Activated CD4-positive, alpha-beta T cell treated with anti-CD3 and anti-CD28 coated beads, Interleukin-2, Interleukin-6, amounts not matched to agents 100 ng/mL and 50 ng/mL, durations not matched to agents 16 hours and 8 hours (primary cell): ENCODE measurements at regions not wholly inside any gene's neighbourhood (a gene's known extent, or its start where the extent isn't known, plus 50 kb on each side); places are given as distances from the start of the nearest gene placed in this dataset.
"Not testable (repeated sequence)": the region's sequence is repeated elsewhere in the genome, so short reads cannot be mapped to it uniquely, and the experiment has no call there.

Experiments
- DNase-seq: peaks from one replicate; pipeline ENCODE4 v3.0.0-alpha.2; 2020

DNA sequence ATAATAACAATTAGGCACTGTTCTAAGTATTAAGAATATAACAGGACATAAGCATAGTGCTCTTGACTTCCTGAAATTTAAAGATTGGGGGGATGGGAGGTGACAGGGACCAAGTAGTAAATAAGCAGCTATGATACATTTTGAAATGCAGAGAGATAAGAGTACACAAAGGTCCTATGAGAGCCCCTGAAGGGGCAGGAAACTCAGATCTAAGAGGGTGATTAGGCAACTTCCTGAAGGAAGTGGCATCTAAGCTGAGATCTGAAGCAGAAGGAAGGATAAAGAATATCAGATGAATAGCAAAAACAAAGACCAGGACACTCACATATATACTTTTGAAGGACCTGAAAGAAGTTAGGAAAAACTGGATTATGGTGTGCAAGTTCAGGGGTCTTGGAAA is 415.2 kb upstream of the FRG2C start:
- DNase-seq = no peak

GRCh38 chr3:75254685-75255084 is 409.4 kb upstream of the FRG2C start:
- DNase-seq = no peak

GRCh38 chr3:75258825-75259683 is 405.1 kb upstream of the FRG2C start:
- DNase-seq = peak; percentile 13

DNA sequence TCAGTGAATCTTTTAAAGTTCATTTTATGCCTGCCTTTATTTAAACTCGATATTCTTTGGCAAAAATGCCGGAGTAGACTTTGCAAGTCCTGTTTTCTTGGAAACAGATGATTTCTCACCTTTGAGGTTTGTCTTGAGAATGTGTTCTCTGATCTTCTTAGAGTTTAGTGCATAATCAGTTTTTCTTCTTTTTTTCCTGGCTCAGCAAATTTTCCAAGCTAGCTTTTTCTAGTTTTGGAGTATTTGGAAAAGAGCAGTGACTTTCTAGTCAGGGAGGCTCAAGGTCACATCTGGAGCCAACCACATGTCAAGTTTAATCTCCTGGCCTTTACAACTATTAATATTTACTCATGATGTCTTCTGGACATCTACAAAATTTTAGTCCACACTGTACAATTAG is 403.2 kb upstream of the FRG2C start:
- DNase-seq = not testable (repeated sequence)

DNA sequence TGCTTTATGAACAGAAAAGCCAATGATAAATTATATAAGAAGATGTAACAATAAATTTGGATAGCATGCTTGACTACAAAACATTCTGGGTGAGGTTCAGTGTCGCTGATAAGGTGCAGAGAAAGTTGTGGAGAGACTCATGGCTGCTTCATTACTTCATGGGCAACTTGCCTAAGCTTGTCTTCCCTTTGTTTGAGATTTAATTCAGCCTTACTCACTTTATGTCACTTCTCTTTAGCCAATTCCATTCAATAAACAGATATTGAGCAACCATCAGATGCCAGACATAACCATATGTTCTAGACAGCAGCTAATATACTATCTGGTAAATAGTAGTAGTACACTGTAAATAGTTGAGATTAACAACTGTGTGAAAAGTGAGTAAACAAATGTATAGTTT is 401.5 kb upstream of the FRG2C start:
- DNase-seq = no peak

DNA sequence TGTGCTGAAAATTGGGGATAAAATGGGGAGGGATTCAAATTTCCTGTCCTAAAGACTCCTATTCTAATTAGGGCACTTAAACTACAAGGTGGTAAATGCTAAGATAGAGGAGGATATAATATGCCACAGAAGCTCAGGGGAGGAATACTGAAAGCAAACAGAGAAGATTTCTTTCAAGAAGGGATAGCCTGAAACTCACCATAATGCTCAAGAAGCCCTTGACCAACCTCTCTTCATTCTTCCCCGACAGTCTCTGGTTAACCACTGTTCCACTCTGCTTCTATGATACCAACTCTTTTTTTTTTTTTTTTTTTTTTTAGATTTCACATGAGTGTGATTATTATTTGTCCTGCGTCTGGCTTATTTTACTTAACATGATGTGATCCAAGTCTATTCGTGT is 398.2 kb upstream of the FRG2C start:
- DNase-seq = no peak

DNA sequence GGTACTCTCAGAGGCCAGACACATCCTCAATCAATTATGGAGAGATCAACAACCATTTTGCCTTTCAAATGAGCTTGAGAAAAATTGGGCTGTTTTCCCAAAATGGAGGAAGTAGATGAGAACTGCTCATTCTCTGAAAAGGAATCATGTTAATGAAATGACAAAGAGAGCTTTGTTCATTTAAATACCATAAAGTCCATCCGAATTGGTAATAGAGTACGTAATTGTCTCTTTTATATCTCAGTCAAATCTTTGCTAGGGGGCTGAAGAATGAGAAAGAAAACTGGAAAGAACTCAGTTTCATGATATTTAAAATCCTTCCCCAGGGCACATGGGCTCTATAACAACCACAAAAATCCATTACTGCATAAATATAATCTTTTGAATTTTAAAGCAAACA is 395.6 kb upstream of the FRG2C start:
- DNase-seq = not testable (repeated sequence)

- not testable (repeated sequence) for DNase-seq
Observed at GRCh38 chr3:75272237-75272636, 391.9 kb upstream of the FRG2C start.

DNA sequence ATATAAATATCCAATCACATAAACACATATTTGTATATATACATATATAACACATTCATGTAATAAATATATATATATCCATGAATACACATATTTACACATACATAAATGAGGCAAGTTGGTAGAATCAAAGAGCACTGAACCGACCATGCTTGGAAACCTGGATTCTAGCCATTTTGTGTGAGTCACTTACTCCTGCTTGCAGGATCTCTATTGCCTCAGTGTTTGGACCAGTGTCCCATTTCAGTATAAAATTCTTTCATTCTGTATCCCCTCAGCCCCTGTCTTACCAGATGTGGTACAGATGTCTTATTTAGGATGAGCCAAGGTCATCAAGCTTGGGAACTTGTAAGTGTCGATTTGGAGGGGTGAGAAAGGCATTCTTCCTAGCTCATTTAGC is 391.4 kb upstream of the FRG2C start:
- DNase-seq = no peak

- not testable (repeated sequence) for DNase-seq
Observed at GRCh38 chr3:75285531-75286148, 378.5 kb upstream of the FRG2C start.

- DNase-seq = not testable (repeated sequence)
Observed at GRCh38 chr3:75288972-75289574, 375.1 kb upstream of the FRG2C start.

DNA sequence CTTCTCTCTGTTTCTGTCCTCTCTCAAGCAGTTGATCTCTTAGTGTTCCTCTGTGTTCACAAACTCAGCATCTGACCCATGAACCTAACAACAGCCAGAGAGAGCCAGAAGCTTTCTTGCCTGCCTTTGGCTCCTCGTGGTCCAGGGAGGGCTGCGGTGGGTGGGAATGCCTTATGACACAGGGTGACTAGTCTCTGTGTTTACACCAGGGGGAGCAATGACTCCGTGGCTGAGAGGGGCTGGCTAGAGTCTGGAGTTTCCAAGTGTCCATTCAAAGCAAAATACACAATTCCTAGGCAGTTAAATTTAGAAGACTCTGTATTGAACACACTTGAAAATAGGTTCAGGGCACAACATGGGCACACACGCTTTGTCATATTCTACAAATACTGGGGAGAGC is 370.0 kb upstream of the FRG2C start:
- DNase-seq = no peak

DNA sequence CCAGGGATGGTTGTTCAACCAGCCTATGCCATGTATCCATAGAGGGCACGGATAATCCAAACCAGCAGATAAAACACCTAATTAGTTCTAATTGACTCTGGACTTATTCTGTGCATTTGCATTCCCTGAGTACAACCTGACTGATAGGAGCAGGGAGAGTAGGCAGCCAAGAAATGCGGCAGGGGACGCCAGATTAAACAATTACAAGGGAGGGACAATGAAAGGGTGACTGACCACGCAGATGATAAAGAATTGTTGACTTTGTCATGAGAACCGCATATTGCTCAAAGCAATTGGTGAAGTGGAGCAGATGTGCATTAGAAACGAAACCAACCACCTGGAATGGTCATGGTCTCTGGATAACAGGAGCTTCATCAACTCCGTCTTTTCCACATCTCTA is 369.1 kb upstream of the FRG2C start:
- DNase-seq = no peak

DNA sequence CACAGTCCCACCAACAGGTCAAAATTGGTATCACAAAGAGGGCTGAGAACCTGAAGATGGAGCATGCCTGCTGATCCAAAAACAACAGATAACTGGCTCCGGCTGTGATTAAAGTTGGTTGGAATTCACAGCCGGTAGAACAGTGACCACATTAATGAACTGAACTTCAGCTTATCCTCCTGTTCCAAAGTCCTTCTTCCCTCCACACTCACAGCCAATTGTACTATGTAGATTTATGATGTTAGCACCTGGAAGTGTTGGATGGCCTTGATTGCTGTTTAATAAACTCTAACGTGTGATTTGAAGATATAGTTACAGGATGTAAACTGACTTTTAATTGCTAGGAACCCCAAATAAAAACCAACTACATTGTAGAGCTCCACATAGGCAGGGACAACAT is 367.3 kb upstream of the FRG2C start:
- DNase-seq = no peak

- no peak for DNase-seq
Observed at GRCh38 chr3:75300606-75301005, 363.5 kb upstream of the FRG2C start.

DNA sequence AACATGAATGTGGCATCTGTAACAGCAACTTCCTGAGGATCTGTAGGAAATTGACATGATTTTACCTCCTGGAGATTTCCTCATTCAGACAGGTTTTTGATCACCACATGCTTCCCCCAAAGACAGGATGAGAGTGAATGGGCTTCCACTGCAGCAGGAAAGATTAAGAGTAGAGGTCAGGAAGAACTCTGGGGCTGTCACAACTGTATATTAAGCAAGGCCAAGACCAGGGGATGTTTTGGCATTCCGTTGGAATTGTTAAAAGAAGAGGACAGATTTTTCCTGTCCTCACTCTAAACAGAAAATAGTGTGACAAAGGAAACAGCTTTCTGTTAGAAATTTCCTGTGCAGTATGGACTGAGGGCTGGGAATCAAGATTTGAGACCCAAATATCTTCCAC is 363.1 kb upstream of the FRG2C start:
- DNase-seq = not testable (repeated sequence)

- DNase-seq = no peak
Observed at GRCh38 chr3:75303741-75304140, 360.4 kb upstream of the FRG2C start.

DNA sequence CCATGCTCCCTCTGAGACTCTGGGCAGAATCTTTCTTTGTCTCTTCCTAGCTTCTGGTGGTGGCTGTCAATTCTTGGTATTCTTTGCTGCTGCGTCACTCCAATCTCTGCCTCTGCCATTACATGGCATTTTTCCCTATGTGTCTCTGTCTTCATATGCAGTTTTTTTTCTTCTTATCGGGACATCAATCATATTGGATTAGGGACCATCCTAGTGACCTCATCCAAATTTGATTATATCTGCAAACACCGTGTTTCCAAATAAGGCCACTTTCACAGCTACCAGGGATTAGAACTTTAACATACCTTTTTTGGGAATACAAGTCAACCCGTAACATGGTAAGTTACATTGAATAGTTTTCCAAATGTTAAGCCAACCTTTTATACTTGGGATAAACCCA is 358.2 kb upstream of the FRG2C start:
- no peak for DNase-seq

DNA sequence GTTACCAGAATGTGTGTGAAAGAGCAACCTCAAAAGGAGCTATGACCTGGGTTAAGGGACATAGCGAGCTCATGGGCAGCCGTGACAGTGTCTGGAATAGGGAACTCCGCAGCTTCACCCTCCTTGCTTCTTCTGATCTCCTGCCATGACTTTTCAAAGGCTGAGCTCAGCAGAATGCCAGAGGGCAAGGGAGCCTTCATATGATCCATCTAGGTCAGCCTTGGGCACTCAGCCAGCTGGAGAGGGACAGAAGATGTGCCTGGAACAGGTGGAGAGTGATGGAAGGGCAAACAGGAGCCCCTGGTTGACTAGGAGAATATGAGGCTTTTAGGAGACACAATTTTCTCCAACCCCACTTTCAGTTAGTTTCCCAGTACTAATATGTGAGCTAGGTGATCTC is 352.8 kb upstream of the FRG2C start:
- DNase-seq = not testable (repeated sequence)

DNA sequence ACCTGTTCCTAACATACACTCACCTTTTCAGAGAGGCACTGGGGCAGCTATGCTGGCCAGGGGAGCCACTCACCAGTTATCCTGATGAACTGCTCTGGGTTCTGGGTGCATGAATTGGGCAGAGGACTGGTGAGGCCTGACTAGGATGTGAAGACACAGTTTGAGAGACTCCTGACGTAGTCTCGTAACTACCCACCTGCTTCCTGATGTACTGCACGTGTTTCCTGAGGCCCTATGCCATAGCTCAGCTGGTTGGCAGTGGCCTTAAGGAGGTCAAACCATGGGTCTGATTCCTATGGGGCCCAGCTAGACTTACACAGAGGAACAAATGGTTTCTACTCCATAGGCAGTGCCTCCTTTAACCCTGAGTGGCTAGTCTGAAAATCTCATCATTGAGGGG is 351.7 kb upstream of the FRG2C start:
- not testable (repeated sequence) for DNase-seq

DNA sequence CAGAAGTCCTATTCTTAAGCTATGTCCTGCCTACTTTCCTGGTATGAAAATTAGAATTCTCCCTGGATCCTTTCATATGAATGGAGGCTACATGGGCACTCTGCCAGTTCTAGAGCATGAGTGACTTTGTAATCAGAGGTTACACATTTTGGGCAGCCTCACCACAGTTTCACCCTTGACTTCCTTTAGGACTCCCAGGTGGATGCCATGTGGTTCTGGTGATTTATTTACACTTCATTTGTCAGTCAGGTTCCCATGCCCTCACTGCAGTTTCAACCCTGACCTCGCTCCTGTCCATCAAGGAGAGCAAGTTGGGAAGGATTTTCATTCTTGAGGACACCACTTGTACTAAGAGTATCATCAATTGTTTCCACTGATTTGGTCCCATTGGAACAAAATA is 344.4 kb upstream of the FRG2C start:
- not testable (repeated sequence) for DNase-seq

GRCh38 chr3:75320369-75320768 is 343.8 kb upstream of the FRG2C start:
- no peak for DNase-seq

DNA sequence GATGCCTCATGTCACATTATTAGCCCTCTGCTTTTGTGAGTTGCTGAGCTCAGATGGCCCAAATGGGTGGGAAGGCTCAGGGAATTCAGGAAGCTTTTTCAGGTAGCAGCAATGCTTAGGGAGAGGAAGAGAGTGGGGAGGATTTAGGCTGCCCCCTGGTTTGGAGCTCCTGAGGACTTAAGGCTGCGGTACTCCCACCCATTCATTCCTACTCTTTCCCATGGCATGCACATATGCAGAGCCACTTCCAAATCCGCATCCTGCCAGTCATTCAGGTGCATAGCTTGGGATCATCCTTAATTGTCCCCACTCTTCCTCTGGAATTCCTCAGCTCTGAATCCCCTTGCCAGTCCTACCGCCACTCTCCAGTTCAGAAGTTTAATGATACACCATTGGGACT is 343.1 kb upstream of the FRG2C start:
- no peak for DNase-seq

- DNase-seq = not testable (repeated sequence)
Observed at GRCh38 chr3:75323936-75324335, 340.2 kb upstream of the FRG2C start.
